H1 (cell line): ENCODE measurements at regions not wholly inside any gene's neighbourhood (a gene's known extent, or its start where the extent isn't known, plus 50 kb on each side); places are given as distances from the start of the nearest gene placed in this dataset.

Experiments
- ASH2L ChIP-seq: fragments of 200-600, 300-600 bp; sonication (generic); IDR thresholded peaks from one replicate; pipeline ENCODE4 v1.7.1; 2017; ENCODE audit warnings: low read length
- EP300 ChIP-seq, 2 experiments: IDR thresholded peaks; 1 replicate in 1 of 2; 2 replicates in 1 of 2; pipeline ENCODE4 v1.6.1; 2011 to 2012; ENCODE audit warnings: low read depth in 2 of 2, low read length in 2 of 2, mild to moderate bottlenecking in 2 of 2, borderline replicate concordance in 1 of 2, inconsistent platforms in 1 of 2, moderate library complexity in 1 of 2
- TF ChIP-seq, protein P1 (sequence below): IDR thresholded peaks from 2 replicates; pipeline ENCODE4 v1.6.1; 2012; ENCODE audit warnings: inconsistent platforms

DNA sequence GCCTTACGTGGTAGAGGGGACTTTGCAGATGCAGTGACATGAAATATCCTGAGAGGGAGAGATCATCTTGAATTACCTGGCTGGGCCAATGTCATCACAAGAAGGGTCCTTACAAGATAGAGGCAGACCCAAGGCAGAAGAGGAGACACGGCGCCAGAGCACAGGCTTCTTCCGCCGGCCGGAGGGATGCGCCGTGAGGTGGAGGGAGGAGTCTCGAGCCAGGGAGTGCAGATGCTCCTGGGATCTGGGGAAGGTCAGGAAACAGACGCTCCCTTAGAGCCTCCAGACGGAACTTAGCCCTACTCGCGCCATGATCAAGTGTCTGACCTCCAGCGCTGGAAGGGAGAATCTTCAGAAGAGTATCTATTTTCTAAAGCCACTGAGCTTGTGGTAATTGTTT is 304.8 kb downstream of the GLRX3 start (continued):
- TF ChIP-seq EP300 (IDR thresholded peaks at IDR 0.05; ENCODE audit: borderline replicate concordance in 1 of 2, low read depth in 2 of 2, low read length in 2 of 2): no peak
- TF ChIP-seq, protein P1, sequence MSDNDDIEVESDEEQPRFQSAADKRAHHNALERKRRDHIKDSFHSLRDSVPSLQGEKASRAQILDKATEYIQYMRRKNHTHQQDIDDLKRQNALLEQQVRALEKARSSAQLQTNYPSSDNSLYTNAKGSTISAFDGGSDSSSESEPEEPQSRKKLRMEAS: no peak
- no peak for TF ChIP-seq ASH2L
- TF ChIP-seq, all 59 proteins: peak for 0
